Keratinocyte (primary cell): ENCODE measurements at regions not wholly inside any gene's neighbourhood (a gene's known extent, or its start where the extent isn't known, plus 50 kb on each side); places are given as distances from the start of the nearest gene placed in this dataset.

ENCODE experiments used
- CTCF ChIP-seq, 3 experiments: IDR thresholded peaks in 1 of 3; conservative IDR thresholded peaks in 1 of 3; optimal IDR thresholded peaks in 1 of 3; 2 replicates in 2 of 3; 3 replicates in 1 of 3; pipeline versions ENCODE3 to v1.5.1; 2011; ENCODE audit warnings: low read length in 3 of 3, mild to moderate bottlenecking in 3 of 3, moderate library complexity in 2 of 3, control low read depth in 1 of 3, inconsistent platforms in 1 of 3; ENCODE audit not compliant: insufficient read depth in 2 of 3; ENCODE audit errors: extremely low read depth in 1 of 3
- EZH2 ChIP-seq: IDR thresholded peaks from one replicate; pipeline ENCODE4 v1.6.1; 2012; ENCODE audit warnings: inconsistent platforms, mild to moderate bottlenecking, low read length, moderate library complexity

GRCh38 chr1:238265866-238266265 lies 375.1 kb upstream of the ZP4 start:
- TF ChIP-seq CTCF (optimal IDR thresholded peaks at IDR 0.05 in 1 of 3, IDR thresholded peaks at IDR 0.05 in 1 of 3, conservative IDR thresholded peaks at IDR 0.05 in 1 of 3; ENCODE audit: extremely low read depth in 1 of 3, insufficient read depth in 2 of 3, low read length in 3 of 3) (no peak), EZH2 (no peak)
